HepG2 (cell line): ENCODE measurements at regions not wholly inside any gene's neighbourhood (a gene's known extent, or its start where the extent isn't known, plus 50 kb on each side); places are given as distances from the start of the nearest gene placed in this dataset.

ENCODE experiments used
- ATAC-seq: fragments of 200-7000 bp; cut with Tn5 transposase; 3 replicates; pipeline ENCODE4 v1.9.1; 2020; ENCODE audit warnings: mild to moderate bottlenecking, moderate library complexity
- BruUV-seq: library from RNA; stranded (reverse); fragments of 400-500 nt; replicated peaks from 2 replicates; lab custom pipeline; 2021; lab: Mats Ljungman, UMichigan
- CTCF ChIA-PET: fragments of 300-600 bp; formaldehyde crosslinking; extraction: SDS; loops from one replicate; lab custom pipeline; 2021; ENCODE audit warnings: low total read pairs, inconsistent platforms, low intra/inter-chr PET ratio; lab: Yijun Ruan, JAX
- POLR2A ChIA-PET: fragments of 350-600 bp; sonication (Branson Sonifier 250); formaldehyde crosslinking; loops from one replicate; lab custom pipeline; 2020; ENCODE audit warnings: antibody characterized with exemption, inconsistent platforms; lab: Yijun Ruan, JAX
- DNase-seq: peaks from one replicate; pipeline ENCODE4 v3.0.0-alpha.2; 2015; ENCODE audit warnings: low spot score
- FAIRE-seq: peaks from 3 replicates; lab custom pipeline; 2011; peaks lifted over from hg19 to GRCh38; lab: Jason Lieb, UNC
- H2AFZ ChIP-seq: one replicate; pipeline ENCODE4 v1.6.1; 2011; ENCODE audit warnings: low read length, inconsistent platforms
- H3K27ac ChIP-seq: fragments of 300-600 bp; 3 replicates; pipeline ENCODE4 v1.8.0; 2011; ENCODE audit warnings: mixed run types, mild to moderate bottlenecking, mixed read lengths, low read length, inconsistent platforms; ENCODE audit not compliant: insufficient read depth; ENCODE audit errors: extremely low read length
- H3K27me3 ChIP-seq, 2 experiments: fragments of 200-600 bp in 1 of 2; 2 replicates in 1 of 2; 3 replicates in 1 of 2; pipeline versions ENCODE4 v1.6.0 to v1.8.0; 2011; ENCODE audit warnings: low read length in 2 of 2, mild to moderate bottlenecking in 2 of 2, moderate library complexity in 2 of 2, inconsistent platforms in 1 of 2; ENCODE audit not compliant: insufficient read depth in 2 of 2, control insufficient read depth in 1 of 2
- H3K36me3 ChIP-seq, 2 experiments: fragments of 200-600 bp in 1 of 2; replicated peaks in 1 of 2; 2 replicates in 1 of 2; 3 replicates in 1 of 2; pipeline versions ENCODE4 v1.5.1 to v1.8.0; 2011; ENCODE audit warnings: low read length in 2 of 2, inconsistent platforms in 1 of 2; ENCODE audit not compliant: insufficient read depth in 2 of 2, control insufficient read depth in 1 of 2
- H3K4me1 ChIP-seq: 2 replicates; pipeline ENCODE4 v1.5.1; 2012; ENCODE audit warnings: low read length, inconsistent platforms; ENCODE audit not compliant: insufficient read depth
- H3K4me2 ChIP-seq: 2 replicates; pipeline ENCODE4 v1.6.0; 2011; ENCODE audit warnings: low read depth, low read length, inconsistent platforms
- H3K4me3 ChIP-seq, 3 experiments: fragments of 200-600 bp in 1 of 3; sonication (generic), shearing (Covaris generic) in 1 of 3; replicated peaks in 1 of 3; 2 replicates each; pipeline ENCODE4 v1.5.1; 2011 to 2016; ENCODE audit warnings: low read length in 3 of 3, inconsistent platforms in 2 of 3, low read depth in 2 of 3, mild to moderate bottlenecking in 2 of 3, control low read depth in 1 of 3, mixed read lengths in 1 of 3; ENCODE audit not compliant: insufficient read depth in 1 of 3
- H3K79me2 ChIP-seq: one replicate; pipeline ENCODE4 v1.6.1; 2011; ENCODE audit warnings: low read length, inconsistent platforms; ENCODE audit not compliant: insufficient read depth
- H3K9ac ChIP-seq: 2 replicates; pipeline ENCODE4 v1.6.0; 2011; ENCODE audit warnings: mild to moderate bottlenecking, low read depth, low read length, inconsistent platforms; ENCODE audit not compliant: insufficient read depth
- H3K9me3 ChIP-seq: 2 replicates; pipeline ENCODE4 v1.5.1; 2012; ENCODE audit warnings: mild to moderate bottlenecking, low read length
- H4K20me1 ChIP-seq: 2 replicates; pipeline ENCODE4 v1.6.0; 2011; ENCODE audit warnings: inconsistent platforms, mild to moderate bottlenecking, low read length, moderate library complexity; ENCODE audit not compliant: insufficient read depth
- DNMT3B ChIP-seq: conservative IDR thresholded peaks from 2 replicates; pipeline ENCODE4 v1.6.1; 2016; ENCODE audit warnings: missing biosample characterization, control low read depth
- FOSL1 ChIP-seq: sonication (generic); formaldehyde crosslinking; IDR thresholded peaks from 2 replicates; pipeline ENCODE4 v1.9.0; 2021; ENCODE audit warnings: missing genetic modification reagents, borderline replicate concordance
- GATA4 ChIP-seq: sonication (generic); IDR thresholded peaks from 2 replicates; pipeline ENCODE4 v1.6.1; 2016; ENCODE audit warnings: antibody characterized with exemption, low read depth, borderline replicate concordance
- GLI4 ChIP-seq: sonication (generic); formaldehyde crosslinking; IDR thresholded peaks from 2 replicates; pipeline ENCODE4 v1.5.1; 2020; ENCODE audit warnings: missing genetic modification reagents, mild to moderate bottlenecking, moderate library complexity, borderline replicate concordance
- HDAC1 ChIP-seq: sonication (generic); formaldehyde crosslinking; IDR thresholded peaks from 2 replicates; pipeline ENCODE4 v1.5.1; 2020; ENCODE audit warnings: mild to moderate bottlenecking, missing genetic modification reagents
- HNRNPLL ChIP-seq: fragments of 200-400 bp; formaldehyde crosslinking; IDR thresholded peaks from 2 replicates; pipeline ENCODE4 v1.6.1; 2017; ENCODE audit warnings: mild to moderate bottlenecking, low read depth, low read length; ENCODE audit not compliant: poor library complexity, severe bottlenecking
- KDM5B ChIP-seq: sonication (generic); formaldehyde crosslinking; IDR thresholded peaks from 2 replicates; pipeline ENCODE4 v1.4.0; 2020; ENCODE audit warnings: missing genetic modification reagents, mild to moderate bottlenecking, borderline replicate concordance
- MXD4 ChIP-seq: IDR thresholded peaks from 2 replicates; pipeline ENCODE4 v1.6.1; 2016; ENCODE audit warnings: mild to moderate bottlenecking, missing biosample characterization, missing genetic modification reagents
- NAIF1 ChIP-seq: sonication (generic); formaldehyde crosslinking; IDR thresholded peaks from 2 replicates; pipeline ENCODE4 v1.5.0; 2020; ENCODE audit warnings: mild to moderate bottlenecking, missing genetic modification reagents, borderline replicate concordance
- NFYC ChIP-seq: IDR thresholded peaks from 2 replicates; pipeline ENCODE4 v1.6.1; 2016; ENCODE audit warnings: missing genetic modification reagents, missing compliant biosample characterization
- POLR2AphosphoS5 ChIP-seq: IDR thresholded peaks from 2 replicates; pipeline ENCODE4 v1.6.1; 2012; ENCODE audit warnings: low read depth, low read length
- TCF7 ChIP-seq: sonication (generic); IDR thresholded peaks from 2 replicates; pipeline ENCODE4 v1.6.1; 2016; ENCODE audit warnings: antibody characterized with exemption, low read depth
- ZBTB3 ChIP-seq: sonication (generic); formaldehyde crosslinking; IDR thresholded peaks from 2 replicates; pipeline ENCODE4 v1.4.0; 2020; ENCODE audit warnings: low read depth, mild to moderate bottlenecking, moderate library complexity, missing genetic modification reagents, borderline replicate concordance
- ZNF460 ChIP-seq: sonication (generic); formaldehyde crosslinking; IDR thresholded peaks from 2 replicates; pipeline ENCODE4 v1.5.1; 2020; ENCODE audit warnings: missing genetic modification reagents, mild to moderate bottlenecking, borderline replicate concordance
- ZNF543 ChIP-seq: sonication (generic); formaldehyde crosslinking; IDR thresholded peaks from 2 replicates; pipeline ENCODE4 v1.4.0; 2020; ENCODE audit warnings: mild to moderate bottlenecking, missing genetic modification reagents
- WGBS: methylation state at CpG from one replicate; pipeline ENCODE4 v1.1.6; 2017; ENCODE audit warnings: low lambda C conversion rate; 5-methylcytosine and 5-hydroxymethylcytosine counted together
- in situ Hi-C: cut with HindIII; loops from 2 replicates; pipeline ENCODE4 v1.10.0; 2017; ENCODE audit warnings: low pct_unique_long_range_greater_than_20kb; ENCODE audit not compliant: extremely low pct_ligation_motif_present
- intact Hi-C: fragments of 100-400 bp; cut with micrococcal nuclease; formaldehyde crosslinking; loops from one replicate; pipeline ENCODE4 v1.10.0; 2022; ENCODE audit not compliant: unreplicated experiment
- TF ChIP-seq, protein P1 (sequence below): sonication (generic); formaldehyde crosslinking; IDR thresholded peaks from 2 replicates; pipeline ENCODE4 v1.8.1; 2023; ENCODE audit warnings: missing genetic modification reagents, mild to moderate bottlenecking, borderline replicate concordance
- TF ChIP-seq, protein P2 (sequence below): IDR thresholded peaks from 2 replicates; pipeline ENCODE4 v1.6.1; 2016; ENCODE audit warnings: low read depth, missing genetic modification reagents, missing compliant biosample characterization

DNA sequence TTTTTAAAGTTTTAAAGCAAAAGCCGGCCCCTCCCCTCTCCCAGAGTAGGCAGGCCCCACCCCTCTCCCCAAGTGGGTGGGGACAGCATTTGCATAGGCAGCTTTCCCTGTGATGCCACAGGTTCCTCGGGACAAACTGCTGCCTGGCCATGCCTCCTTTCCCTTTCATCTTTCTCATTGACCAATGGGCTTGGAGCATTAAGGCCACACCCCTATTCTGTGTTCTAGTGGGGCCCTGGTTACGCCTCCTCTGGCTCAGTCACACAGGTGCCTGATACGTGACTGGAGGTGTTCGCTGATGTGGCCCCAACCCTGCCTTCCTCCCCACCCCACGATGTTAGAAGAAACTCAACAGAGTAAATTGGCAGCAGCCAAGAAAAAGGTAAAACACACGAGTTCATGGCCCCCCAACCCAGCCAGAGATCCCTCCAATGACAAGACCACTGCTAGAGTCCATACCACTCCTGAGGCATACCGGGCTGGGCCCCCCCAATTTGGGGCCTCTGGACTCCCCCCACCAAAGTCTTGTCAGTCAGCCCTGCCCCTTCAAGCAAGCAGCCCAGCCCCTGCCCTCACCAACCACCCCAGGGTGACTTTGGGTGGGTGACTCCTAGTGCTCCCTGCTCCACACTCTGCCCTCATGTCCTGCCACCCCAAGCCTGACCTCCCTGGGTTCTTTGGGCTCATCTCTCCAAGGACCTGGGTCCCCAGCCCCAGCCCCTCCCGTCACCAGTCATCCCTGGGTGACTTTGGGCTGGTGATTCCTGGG lies 62.8 kb upstream of the CSPG4 start:
- Histone ChIP-seq H3K27ac (peak overlapping the region; percentile 46), H3K36me3 (no peaks in the 10 kb centered on the region), H3K4me1 (peaks cover 75% of the 10 kb centered on the region), H3K79me2 (no peaks in the 10 kb centered on the region), H3K4me2 (peak overlapping the region; percentile 60), H3K4me3 (peak overlapping the region in 1 of 3 experiments; percentile 28; a peak in 1 of 6 replicates), H4K20me1 (no peaks in the 10 kb centered on the region), H3K27me3 (peaks cover 0 to 1% of the 10 kb centered on the region in 2 experiments; a peak in 1 of 5 replicates), H3K9ac (no peak overlapping the region), H2AFZ (no peak overlapping the region), H3K9me3 (no peaks in the 10 kb centered on the region)
- FAIRE-seq (no peak), ATAC-seq (peak; percentile 54), DNase-seq (peak; percentile 41)
- BruUV-seq: no TSS peak
- POLR2A ChIA-PET: interaction anchor here (1.0 kb wide), 1 partner anchor 43 kb away, joined by 3 read pairs; no protein-coding TSS in a partner anchor
- intact Hi-C loops (no loop called here), in situ Hi-C loops (no loop called here)
- CTCF ChIA-PET: no interaction called here
- 21% methylated on average over 7 of the region's 9 CpGs for WGBS
- 0 out of 2 replicates have a peak, but pooled peaks have one; percentile 13 for TF ChIP-seq TCF7
- no peak for TF ChIP-seq NAIF1
- no peak for TF ChIP-seq FOSL1 (CRISPR knock-in tag)
- TF ChIP-seq, protein P1, sequence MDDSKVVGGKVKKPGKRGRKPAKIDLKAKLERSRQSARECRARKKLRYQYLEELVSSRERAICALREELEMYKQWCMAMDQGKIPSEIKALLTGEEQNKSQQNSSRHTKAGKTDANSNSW (CRISPR knock-in tag): no peak
- TF ChIP-seq MXD4 (CRISPR knock-in tag): no peak
- no peak for TF ChIP-seq ZNF543 (CRISPR knock-in tag)
- TF ChIP-seq ZBTB3 (CRISPR knock-in tag): no peak
- TF ChIP-seq HDAC1 (CRISPR knock-in tag): 0 out of 2 replicates have a peak, but pooled peaks have one; percentile 14
- TF ChIP-seq GATA4: no peak
- TF ChIP-seq DNMT3B: no peak
- TF ChIP-seq ZNF460 (CRISPR knock-in tag): no peak
- peak; percentile 23; the same call in 1 of the 2 replicates for TF ChIP-seq NFYC (CRISPR knock-in tag)
- no peak for TF ChIP-seq HNRNPLL
- TF ChIP-seq, protein P2, sequence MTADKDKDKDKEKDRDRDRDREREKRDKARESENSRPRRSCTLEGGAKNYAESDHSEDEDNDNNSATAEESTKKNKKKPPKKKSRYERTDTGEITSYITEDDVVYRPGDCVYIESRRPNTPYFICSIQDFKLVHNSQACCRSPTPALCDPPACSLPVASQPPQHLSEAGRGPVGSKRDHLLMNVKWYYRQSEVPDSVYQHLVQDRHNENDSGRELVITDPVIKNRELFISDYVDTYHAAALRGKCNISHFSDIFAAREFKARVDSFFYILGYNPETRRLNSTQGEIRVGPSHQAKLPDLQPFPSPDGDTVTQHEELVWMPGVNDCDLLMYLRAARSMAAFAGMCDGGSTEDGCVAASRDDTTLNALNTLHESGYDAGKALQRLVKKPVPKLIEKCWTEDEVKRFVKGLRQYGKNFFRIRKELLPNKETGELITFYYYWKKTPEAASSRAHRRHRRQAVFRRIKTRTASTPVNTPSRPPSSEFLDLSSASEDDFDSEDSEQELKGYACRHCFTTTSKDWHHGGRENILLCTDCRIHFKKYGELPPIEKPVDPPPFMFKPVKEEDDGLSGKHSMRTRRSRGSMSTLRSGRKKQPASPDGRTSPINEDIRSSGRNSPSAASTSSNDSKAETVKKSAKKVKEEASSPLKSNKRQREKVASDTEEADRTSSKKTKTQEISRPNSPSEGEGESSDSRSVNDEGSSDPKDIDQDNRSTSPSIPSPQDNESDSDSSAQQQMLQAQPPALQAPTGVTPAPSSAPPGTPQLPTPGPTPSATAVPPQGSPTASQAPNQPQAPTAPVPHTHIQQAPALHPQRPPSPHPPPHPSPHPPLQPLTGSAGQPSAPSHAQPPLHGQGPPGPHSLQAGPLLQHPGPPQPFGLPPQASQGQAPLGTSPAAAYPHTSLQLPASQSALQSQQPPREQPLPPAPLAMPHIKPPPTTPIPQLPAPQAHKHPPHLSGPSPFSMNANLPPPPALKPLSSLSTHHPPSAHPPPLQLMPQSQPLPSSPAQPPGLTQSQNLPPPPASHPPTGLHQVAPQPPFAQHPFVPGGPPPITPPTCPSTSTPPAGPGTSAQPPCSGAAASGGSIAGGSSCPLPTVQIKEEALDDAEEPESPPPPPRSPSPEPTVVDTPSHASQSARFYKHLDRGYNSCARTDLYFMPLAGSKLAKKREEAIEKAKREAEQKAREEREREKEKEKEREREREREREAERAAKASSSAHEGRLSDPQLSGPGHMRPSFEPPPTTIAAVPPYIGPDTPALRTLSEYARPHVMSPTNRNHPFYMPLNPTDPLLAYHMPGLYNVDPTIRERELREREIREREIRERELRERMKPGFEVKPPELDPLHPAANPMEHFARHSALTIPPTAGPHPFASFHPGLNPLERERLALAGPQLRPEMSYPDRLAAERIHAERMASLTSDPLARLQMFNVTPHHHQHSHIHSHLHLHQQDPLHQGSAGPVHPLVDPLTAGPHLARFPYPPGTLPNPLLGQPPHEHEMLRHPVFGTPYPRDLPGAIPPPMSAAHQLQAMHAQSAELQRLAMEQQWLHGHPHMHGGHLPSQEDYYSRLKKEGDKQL (CRISPR knock-in tag): no peak
- TF ChIP-seq POLR2AphosphoS5: peak; percentile 42; the same call in 1 of the 2 replicates
- 0 out of 2 replicates have a peak, but pooled peaks have one; percentile 25 for TF ChIP-seq GLI4 (CRISPR knock-in tag)
- peak; percentile 48; the same call in 1 of the 2 replicates for TF ChIP-seq KDM5B (CRISPR knock-in tag)
